ENCODE measurements at regions not wholly inside any gene's neighbourhood (a gene's known extent, or its start where the extent isn't known, plus 50 kb on each side); places are given as distances from the start of the nearest gene placed in this dataset.

DNA sequence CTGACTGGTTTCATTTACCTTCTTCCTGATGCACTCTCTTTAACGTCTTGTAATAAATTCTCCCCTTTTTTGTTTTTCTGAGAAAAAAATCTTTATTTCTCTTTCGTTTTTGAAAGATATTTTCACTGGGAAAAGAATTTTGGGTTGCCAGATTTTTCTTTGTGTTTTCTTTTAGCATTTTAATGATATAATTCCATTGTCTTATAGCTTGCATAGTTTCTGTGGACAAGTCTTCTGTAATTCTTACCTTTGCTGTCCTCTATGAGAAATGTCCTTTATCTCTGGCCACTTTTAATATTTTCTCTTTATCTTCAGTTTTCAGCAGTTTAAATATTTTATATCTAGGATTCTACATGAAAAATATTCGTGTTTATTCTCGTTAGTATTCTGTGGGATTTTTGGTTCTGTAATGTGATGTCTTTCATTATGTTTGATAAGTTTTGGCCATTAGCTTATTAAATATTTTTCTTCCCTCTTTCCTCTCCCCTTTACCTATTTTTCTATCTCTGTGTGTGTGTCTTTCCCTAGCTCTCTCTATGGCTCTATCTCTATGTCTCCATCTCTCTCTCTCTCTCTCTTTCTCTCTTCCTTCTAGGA is 236.5 kb downstream of the C16orf95 start:
- no peak for DNase-seq

- no peak for DNase-seq
These were observed 231.8 kb downstream of the C16orf95 start for GRCh38 chr16:87085441-87085840.

DNA sequence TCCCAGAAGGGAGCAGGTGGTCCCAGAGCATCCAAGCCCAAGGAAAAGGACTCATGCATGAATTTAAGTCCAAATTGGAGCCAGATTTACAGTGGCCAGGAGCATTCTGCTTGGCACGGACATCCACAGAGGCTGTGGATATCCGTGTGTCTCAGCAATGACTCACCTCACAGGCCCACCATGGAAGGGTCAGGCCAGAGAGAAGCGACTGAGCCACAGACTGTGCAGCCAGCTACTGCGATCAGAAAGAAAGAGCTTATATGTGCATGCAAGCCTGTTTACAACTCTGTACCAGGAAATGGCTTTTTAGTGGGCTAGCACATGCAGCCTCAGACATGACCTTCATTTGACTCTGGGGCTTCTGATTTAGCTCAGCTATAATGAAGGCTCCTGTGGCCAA is 231.0 kb downstream of the C16orf95 start:
- no peak for DNase-seq

- DNase-seq, result no peak
These were observed 230.6 kb downstream of the C16orf95 start for GRCh38 chr16:87086575-87086974.

GRCh38 chr16:87092958-87093357 is 224.2 kb downstream of the C16orf95 start:
- no peak for DNase-seq

- DNase-seq, result no peak
These were observed 223.2 kb downstream of the C16orf95 start for GRCh38 chr16:87093804-87094555.

DNA sequence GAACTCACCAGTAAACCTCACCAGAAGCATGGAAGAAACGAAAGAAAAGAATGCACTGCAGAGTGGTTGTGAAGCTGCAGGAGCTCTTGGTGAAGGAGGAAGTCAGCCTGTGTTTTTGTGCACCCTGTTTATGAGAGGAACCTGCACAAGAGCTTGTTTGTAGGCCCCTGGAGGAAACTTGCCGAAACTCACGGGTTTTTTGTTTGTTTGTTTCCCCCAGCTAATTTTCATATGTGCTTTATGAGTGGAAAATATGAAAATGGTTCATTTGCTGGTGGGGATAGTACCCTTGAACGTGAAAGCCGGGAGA is 222.7 kb downstream of the C16orf95 start:
- no peak for DNase-seq

DNA sequence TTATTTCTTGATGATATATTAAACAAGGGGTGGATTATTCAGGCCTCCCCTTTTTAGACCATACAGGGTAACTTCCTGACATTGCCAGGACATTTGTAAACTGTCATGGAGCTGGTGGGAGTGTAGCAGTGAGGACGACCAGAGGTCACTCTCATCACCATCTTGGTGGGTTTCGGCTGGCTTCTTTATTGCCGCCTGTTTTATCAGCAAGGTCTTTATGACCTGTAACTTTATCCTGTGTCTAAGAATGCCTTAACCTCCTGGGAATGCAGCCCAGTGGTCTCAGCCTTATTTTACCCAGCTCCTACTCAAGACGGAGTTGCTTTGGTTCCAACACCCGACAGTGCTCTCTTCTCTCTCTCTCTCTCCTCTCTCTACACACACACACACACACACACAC is 221.9 kb downstream of the C16orf95 start:
- DNase-seq, result no peak

DNA sequence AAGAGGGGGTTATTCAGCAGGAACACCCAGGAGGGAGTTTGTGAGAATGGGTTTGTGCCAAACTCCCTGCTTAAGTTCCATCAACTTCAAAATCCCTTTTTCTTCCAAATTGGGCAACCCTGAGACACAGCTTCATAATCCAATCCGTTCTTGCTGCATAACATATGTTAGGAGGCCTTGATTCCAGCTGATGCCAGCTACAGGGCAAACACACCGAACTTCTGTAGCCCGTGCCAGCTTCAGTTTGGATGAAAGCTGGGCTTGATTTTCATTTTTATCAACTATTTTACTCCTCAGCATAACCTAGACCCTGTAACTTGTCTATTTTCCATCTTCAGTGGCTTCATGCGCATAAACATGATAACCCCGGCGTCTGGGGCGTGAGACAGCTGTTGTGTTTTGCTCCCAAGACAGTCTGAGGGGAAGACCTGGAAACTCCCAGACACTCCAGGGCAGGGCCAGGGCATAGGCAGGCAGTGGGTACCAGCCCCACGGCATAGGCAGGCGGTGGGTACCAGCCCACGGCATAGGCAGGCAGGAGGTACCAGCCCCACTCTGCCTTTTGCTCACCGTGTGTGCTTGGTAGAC is 220.4 kb downstream of the C16orf95 start:
- no peak for DNase-seq

- no peak for DNase-seq
These were observed 218.8 kb downstream of the C16orf95 start for GRCh38 chr16:87098361-87098760.

DNA sequence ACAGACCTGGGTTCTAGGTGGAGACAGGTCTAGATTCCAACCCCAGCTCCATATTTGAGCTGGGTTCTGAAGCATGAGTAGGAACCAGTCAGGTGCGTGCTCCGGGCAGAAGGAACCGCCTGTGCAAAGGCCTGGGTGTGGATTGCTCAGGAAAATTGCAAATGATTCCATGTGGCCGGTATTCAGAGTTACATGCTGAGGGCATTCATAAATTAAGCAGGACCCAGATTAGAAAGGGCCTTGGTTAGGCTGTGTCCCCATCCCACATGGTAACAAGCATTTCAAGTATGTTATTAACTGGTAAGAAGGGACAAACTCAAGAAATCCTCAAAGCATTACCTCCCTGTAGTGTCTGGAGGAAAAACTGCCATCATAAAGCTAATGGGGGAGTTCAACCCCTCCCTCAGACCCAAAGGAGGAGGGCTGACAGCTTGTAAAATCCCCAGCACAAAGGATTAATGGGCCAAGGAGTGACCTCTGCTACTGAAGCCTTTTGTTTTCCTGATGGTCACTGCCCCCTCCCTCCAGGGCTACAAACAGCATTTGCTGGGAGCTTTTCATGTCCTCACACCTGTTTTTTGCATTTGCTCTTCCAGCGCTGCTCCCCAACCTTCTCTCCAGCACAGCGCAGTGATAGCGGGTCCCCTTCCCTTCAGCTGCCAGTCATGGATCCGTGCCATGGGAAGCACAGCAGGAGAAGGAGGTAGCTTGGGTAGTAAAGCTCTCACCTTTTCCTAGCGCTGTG is 218.0 kb downstream of the C16orf95 start:
- no peak for DNase-seq

- no peak for DNase-seq
These were observed 216.7 kb downstream of the C16orf95 start for GRCh38 chr16:87100306-87101058.

DNA sequence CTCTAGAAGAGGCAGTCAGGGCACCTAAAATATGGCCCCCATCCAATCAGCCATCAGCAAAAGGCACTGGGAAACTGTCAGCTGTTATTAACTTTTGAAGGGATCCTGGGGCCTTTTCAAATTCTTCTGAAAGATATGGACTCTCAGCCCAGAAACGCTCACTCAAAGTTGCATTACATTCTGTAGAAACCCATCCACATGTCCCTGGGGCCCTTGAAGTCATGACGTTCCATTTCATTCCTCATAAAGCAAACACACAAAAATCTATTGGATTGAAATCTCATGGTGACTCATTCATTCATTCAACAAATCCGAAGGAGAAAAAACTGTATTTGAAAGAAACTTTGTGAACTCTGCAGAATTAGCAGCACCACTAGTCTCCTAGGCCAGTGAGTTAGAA is 215.3 kb downstream of the C16orf95 start:
- DNase-seq, result no peak

GRCh38 chr16:87107201-87107600 is 210.0 kb downstream of the C16orf95 start:
- DNase-seq, result no peak

DNA sequence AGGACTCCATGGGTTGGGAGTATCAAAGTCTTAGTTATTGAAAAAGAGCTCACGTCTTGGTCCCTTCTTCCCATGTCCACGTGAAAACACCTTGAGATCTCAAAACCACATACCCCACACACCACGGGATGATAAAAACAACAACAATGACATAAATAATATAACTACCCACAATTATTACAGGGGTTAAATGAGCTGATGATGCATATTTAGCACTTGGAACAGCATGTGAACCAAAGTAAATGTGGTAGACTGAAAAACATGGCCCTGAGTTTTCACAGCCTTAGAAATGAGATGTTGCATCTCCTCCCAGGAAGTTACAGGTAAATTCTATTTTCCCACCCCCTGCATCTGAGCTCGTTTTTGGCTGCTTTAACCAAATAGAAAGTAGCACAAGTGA is 208.9 kb downstream of the C16orf95 start:
- DNase-seq, result no peak

DNA sequence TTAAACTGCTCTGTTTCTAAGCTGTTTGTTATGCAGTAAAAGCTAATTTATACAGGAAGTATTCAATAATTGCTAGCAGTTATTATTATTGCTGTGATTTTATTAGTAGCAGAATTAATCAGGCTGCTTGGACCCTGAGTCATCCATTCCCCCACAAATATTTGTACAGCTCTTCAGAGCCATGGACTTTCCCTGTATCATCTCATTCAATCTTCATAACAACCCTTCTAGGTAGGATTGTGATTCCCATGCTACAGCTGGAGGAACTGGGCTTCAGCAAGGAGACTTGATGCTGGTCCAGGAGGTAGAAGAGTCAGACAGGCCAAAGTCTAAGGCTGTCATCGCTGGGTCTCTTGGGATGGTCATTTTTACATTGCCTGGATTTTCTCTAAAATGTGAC is 208.3 kb downstream of the C16orf95 start:
- no peak for DNase-seq

- no peak for DNase-seq
These were observed 202.4 kb downstream of the C16orf95 start for GRCh38 chr16:87114832-87115231.

DNA sequence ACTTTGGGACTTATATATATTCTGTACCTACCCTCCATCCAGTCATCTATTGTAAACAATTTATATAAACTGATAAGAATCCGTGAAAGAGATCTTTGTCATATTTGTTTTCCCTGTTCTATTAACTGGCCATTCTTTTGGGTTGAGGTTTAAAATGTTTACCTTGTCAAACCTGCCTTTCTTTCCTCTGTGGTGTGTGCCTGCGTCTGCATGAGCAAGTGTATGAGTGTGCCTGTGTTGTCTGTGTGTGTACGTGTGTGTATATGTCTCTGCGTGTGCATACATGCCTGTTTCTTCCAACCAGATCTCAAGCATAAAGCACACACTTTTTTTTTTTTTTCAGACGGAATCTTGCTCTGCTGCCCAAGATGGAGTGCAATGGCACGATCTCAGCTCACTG is 201.5 kb downstream of the C16orf95 start:
- DNase-seq, result no peak

- no peak for DNase-seq
These were observed 199.3 kb downstream of the C16orf95 start for GRCh38 chr16:87117936-87118335.

DNA sequence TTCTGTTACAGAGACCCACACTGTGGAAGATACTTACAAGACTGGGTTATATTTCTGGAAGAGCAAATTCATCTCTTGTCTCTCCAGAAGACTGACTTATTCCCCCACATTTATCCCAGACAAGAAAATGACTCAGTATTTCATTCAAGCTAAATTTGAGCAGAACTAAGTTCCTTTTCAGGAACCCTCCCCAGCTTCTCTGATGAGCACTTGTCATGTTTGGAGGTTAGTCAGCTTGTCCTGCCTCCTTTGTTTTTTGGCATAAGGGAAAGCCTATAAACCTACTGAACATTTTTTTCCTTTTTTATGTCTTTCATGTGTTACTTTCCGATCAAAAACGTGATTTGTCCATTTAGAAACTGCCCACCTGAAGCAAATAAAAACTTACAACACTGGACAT is 198.0 kb downstream of the C16orf95 start:
- no peak for DNase-seq

DNA sequence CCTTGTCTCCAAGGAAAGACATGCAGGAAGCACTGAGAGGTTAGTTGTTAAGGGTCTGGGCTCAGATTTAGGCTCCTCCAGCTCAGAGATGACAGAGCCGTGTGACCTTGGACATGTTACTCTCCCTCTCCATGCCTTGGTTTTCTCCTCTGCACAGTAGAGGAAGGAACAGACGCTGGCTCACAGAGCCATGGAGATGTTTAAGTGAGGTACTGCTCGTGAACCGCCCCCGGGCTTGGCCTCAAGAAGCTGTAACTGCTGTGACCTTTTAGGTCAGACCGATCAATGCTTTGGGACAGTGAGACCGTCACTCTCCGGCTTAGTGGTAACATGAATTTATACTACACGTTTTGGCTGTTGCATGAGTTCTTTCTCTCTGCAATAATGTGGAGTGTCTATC is 197.4 kb downstream of the C16orf95 start:
- no peak for DNase-seq

GRCh38 chr16:87121816-87122215 is 195.4 kb downstream of the C16orf95 start:
- no peak for DNase-seq

GRCh38 chr16:87123356-87124001 is 193.7 kb downstream of the C16orf95 start:
- DNase-seq, result no peak

All from GF-D8 (cell line).